Muscle layer of duodenum (tissue), 2 donors: ENCODE measurements at regions not wholly inside any gene's neighbourhood (a gene's known extent, or its start where the extent isn't known, plus 50 kb on each side); places are given as distances from the start of the nearest gene placed in this dataset.

Source experiments
- H3K27ac ChIP-seq: one replicate; pipeline ENCODE4 v1.7.0; 2013; ENCODE audit warnings: mild to moderate bottlenecking, low read length
- H3K27me3 ChIP-seq: one replicate; pipeline ENCODE4 v1.7.0; 2013; ENCODE audit warnings: low read depth, mild to moderate bottlenecking, control low read depth, low read length
- H3K36me3 ChIP-seq, 2 donors: one replicate each; pipeline ENCODE4 v1.7.0; 2013; ENCODE audit warnings: low read length in 2 of 2, control low read depth in 1 of 2, mild to moderate bottlenecking in 1 of 2; ENCODE audit not compliant: insufficient read depth in 2 of 2, control insufficient read depth in 1 of 2
- H3K4me1 ChIP-seq, 2 donors: one replicate each; pipeline ENCODE4 v1.7.0; 2013; ENCODE audit warnings: low read length in 2 of 2, mild to moderate bottlenecking in 2 of 2, control low read depth in 1 of 2, moderate library complexity in 1 of 2; ENCODE audit not compliant: insufficient read depth in 2 of 2, control insufficient read depth in 1 of 2
- H3K4me3 ChIP-seq, 2 donors: one replicate each; pipeline ENCODE4 v1.7.0; 2013; ENCODE audit warnings: low read length in 2 of 2, low read depth in 1 of 2, mild to moderate bottlenecking in 1 of 2
- H3K9me3 ChIP-seq, 2 donors: one replicate each; pipeline ENCODE4 v1.7.0; 2013; ENCODE audit warnings: low read length in 2 of 2, control low read depth in 1 of 2, mild to moderate bottlenecking in 1 of 2; ENCODE audit not compliant: control insufficient read depth in 1 of 2
- donor health status: healthy.

DNA sequence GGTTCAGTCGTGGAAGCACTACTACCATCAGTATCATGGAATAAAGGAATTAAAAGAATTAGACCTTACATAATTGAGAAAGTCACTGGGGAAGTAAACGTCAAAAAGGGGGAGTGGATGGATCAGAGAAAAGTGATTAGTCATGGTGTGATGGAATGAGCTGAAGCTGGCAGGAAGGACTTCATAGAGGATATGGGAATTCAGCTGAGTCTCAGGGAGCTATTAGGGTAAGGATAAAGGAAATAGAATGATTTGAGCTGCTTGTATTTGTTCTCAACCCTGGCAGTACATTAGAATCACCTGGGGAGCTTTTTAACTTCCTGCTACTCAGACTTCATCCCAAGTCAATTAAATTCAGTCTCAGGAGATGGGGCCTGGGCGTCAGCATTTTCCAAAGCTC is 53.4 kb upstream of the SETBP1 start:
- no peaks in the 10 kb centered on the region for H3K36me3 ChIP-seq

DNA sequence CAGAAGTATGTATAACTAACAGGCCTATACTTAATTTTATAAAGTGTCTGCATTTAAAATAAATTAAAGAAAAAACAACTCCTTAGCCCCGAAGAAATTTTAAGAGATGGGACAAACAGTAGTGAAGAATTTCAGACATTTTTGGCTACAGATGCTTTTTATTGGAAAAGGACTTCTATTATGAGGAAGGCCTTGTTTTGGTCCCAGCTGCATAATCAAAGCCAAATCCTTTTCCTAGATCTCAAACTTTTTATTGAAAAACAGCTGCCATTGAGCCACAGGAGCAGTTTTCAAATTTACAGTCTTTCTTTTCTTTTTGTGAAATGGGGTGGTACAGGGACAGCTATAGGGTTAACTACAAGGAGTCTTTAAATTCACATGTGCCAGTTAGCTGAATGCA is 51.3 kb upstream of the SETBP1 start:
- H3K27me3 ChIP-seq = no peaks in the 10 kb centered on the region
- no peak overlapping the region for H3K4me3 ChIP-seq
- no peaks in the 10 kb centered on the region for H3K36me3 ChIP-seq
- H3K27ac ChIP-seq = no peak overlapping the region
- H3K9me3 ChIP-seq = no peaks in the 10 kb centered on the region
- H3K4me1 ChIP-seq = no peaks in the 10 kb centered on the region

More for the DNA sequence above, 53.4 kb upstream of the SETBP1 start:
- no peaks in the 10 kb centered on the region for H3K9me3 ChIP-seq
- H3K4me1 ChIP-seq = no peaks in the 10 kb centered on the region
- H3K4me3 ChIP-seq = no peak overlapping the region
- H3K27ac ChIP-seq = no peak overlapping the region
- no peaks in the 10 kb centered on the region for H3K27me3 ChIP-seq

DNA sequence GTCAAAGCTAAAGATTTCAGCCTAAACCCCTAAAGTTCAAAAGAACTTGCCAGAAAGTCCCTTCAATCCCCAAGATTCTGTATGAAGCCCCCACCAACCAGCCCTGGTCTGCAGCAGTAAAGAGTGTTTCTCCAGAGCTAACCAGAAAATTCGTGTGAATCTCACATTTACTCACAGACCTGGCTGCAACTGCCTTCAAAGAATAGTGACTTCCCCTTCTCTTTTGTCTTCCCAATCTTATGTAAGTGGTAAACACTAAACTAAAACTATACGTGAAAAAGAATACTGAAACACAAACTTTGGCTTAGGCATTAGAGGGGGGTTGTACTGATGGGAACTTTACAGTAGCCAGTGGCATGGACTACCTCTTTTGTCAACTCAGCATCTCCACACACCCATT is 50.6 kb upstream of the SETBP1 start:
- Histone ChIP-seq H3K9me3 (no peaks in the 10 kb centered on the region), H3K4me1 (peaks cover 0 to 3% of the 10 kb centered on the region in 2 donors), H3K36me3 (no peaks in the 10 kb centered on the region), H3K27ac (no peak overlapping the region), H3K4me3 (no peak overlapping the region), H3K27me3 (no peaks in the 10 kb centered on the region)
